ENCODE measurements at regions not wholly inside any gene's neighbourhood (a gene's known extent, or its start where the extent isn't known, plus 50 kb on each side); places are given as distances from the start of the nearest gene placed in this dataset.

- intact Hi-C loops (cut with DNase I) = no loop called here
- Histone ChIP-seq H3K4me3 (no peak overlapping the region), H3K4me1 (no peaks in the 10 kb centered on the region), H3K9me3 (no peaks in the 10 kb centered on the region), H3K27ac (no peak overlapping the region), H3K36me3 (no peaks in the 10 kb centered on the region), H3K27me3 (no peaks in the 10 kb centered on the region)
- TF ChIP-seq CTCF (IDR thresholded peaks at IDR 0.05) = no peak
- 90 to 91% methylated on average over 1 of the region's 1 CpG for WGBS, 2 donors
- DNase-seq = no peak
- ATAC-seq = no peak
These were observed 132.9 kb upstream of the TMC3 start for GRCh38 chr15:81506936-81507335.

GRCh38 chr15:81506071-81506470 lies 132.1 kb upstream of the TMC3 start:
- H3K27me3 ChIP-seq = no peaks in the 10 kb centered on the region
- no peak overlapping the region for H3K4me3 ChIP-seq
- 84 to 85% methylated on average over 2 of the region's 2 CpGs for WGBS, 2 donors
- no peak for TF ChIP-seq CTCF (IDR thresholded peaks at IDR 0.05)
- no peak overlapping the region for H3K27ac ChIP-seq
- H3K4me1 ChIP-seq = no peaks in the 10 kb centered on the region
- ATAC-seq (no peak), DNase-seq (no peak)
- intact Hi-C loops (cut with DNase I) = no loop called here
- H3K9me3 ChIP-seq = no peaks in the 10 kb centered on the region
- no peaks in the 10 kb centered on the region for H3K36me3 ChIP-seq

- no peaks in the 10 kb centered on the region for H3K27me3 ChIP-seq
- TF ChIP-seq CTCF (IDR thresholded peaks at IDR 0.05) = no peak
- H3K4me3 ChIP-seq = no peak overlapping the region
- ATAC-seq (no peak), DNase-seq (no peak)
- H3K9me3 ChIP-seq = no peaks in the 10 kb centered on the region
- no peak overlapping the region for H3K27ac ChIP-seq
- WGBS, 2 donors = 27 to 44% methylated on average over 4 of the region's 4 CpGs
- no peaks in the 10 kb centered on the region for H3K36me3 ChIP-seq
- intact Hi-C loops (cut with DNase I) = no loop called here
- no peaks in the 10 kb centered on the region for H3K4me1 ChIP-seq
These were observed 130.3 kb upstream of the TMC3 start for GRCh38 chr15:81504170-81504905.

GRCh38 chr15:81502439-81502838 lies 128.4 kb upstream of the TMC3 start:
- WGBS, 2 donors = 91 to 94% methylated on average over 4 of the region's 4 CpGs
- H3K27me3 ChIP-seq = peaks cover 0 to 3% (median 0%) of the 10 kb centered on the region in 7 donors
- no peak for TF ChIP-seq CTCF (IDR thresholded peaks at IDR 0.05)
- DNase-seq = no peak
- no peaks in the 10 kb centered on the region for H3K9me3 ChIP-seq
- H3K27ac ChIP-seq = no peak overlapping the region
- no peak for ATAC-seq
- intact Hi-C loops (cut with DNase I) = no loop called here
- H3K36me3 ChIP-seq = no peaks in the 10 kb centered on the region
- H3K4me1 ChIP-seq = no peaks in the 10 kb centered on the region
- no peak overlapping the region for H3K4me3 ChIP-seq
